HG02763 (cell line): ENCODE measurements at regions not wholly inside any gene's neighbourhood (a gene's known extent, or its start where the extent isn't known, plus 50 kb on each side); places are given as distances from the start of the nearest gene placed in this dataset.
"Not testable (repeated sequence)": the region's sequence is repeated elsewhere in the genome, so short reads cannot be mapped to it uniquely, and the experiment has no call there.

Source experiments
- ATAC-seq: cut with Tn5 transposase; IDR thresholded peaks from one replicate; pipeline ENCODE4 v1.9.1; 2021; ENCODE audit warnings: mild to moderate bottlenecking, moderate library complexity; ENCODE audit not compliant: unreplicated experiment

GRCh38 chr6:167748458-167749379 is 78.0 kb upstream of the AFDN start:
- no peak for ATAC-seq

- ATAC-seq = no peak
Measured at GRCh38 chr6:167750956-167751358, 75.8 kb upstream of the AFDN start.

DNA sequence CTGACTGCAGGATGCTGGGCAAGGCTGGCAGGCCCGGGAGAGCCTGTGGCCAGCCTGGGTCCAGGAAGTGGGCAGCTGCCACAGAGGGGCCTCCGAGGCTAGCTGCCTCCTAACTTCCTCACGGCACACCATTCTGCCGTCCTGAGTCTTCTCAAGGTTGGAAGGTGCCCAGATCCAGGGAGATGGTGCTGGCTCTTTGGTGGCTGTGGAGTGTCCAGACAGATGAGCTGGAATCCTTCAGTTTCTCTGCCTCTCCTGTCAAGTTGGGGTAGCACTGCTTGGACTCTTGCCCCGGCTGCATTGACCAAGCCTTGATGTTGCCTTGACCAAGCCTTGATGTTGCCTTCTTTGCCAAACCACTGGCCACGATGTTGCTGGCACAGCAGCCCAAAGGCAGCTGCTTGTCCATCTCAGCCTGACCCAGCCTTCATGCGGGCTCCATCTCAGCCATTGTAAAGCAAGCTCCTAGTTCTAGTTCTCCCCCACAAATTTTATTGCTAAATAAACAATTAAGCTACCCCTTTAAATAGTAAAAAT is 75.1 kb upstream of the AFDN start:
- no peak for ATAC-seq

DNA sequence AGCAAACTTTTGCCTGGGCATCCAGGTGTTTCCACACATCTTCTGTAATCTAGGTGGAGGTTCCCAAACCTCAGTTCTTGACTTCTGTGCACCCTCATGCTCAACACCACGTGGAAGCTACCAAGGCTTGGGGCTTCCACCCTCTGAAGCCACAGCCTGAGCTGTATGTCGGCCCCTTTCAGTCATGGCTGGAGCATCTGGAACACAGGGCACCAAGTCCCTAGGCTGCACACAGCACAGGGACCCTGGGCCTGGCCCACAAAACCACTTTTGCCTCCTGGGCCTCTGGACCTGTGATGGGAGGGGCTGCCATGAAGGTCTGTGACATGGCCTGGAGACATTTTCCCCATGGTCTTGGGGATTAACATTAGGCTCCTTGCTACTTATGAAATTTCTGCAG is 73.4 kb upstream of the AFDN start:
- ATAC-seq = not testable (repeated sequence)

- ATAC-seq = no peak
Measured at GRCh38 chr6:167754691-167755090, 72.0 kb upstream of the AFDN start.

DNA sequence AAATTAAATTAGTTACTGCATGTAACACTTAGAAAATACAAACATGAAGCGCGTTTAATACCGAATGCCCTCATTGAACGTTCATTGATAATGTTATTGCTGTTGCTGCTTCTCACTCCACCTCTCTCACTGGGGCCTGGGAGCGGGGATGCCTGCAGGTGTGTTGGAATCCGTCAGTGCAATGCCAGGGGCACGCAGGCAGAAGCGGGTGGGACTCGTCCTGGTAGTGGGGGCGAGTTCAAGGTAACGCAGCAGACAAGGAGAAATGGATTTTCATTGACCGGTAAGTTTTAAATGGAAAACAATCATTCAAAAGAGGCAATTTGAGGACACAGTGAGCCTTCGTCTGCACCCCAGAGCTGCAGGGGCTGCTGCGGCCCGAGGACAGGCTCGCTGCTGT is 71.2 kb upstream of the AFDN start:
- ATAC-seq = no peak

- no peak for ATAC-seq
Measured at GRCh38 chr6:167756597-167756996, 70.1 kb upstream of the AFDN start.

GRCh38 chr6:167757249-167757648 is 69.5 kb upstream of the AFDN start:
- no peak for ATAC-seq

DNA sequence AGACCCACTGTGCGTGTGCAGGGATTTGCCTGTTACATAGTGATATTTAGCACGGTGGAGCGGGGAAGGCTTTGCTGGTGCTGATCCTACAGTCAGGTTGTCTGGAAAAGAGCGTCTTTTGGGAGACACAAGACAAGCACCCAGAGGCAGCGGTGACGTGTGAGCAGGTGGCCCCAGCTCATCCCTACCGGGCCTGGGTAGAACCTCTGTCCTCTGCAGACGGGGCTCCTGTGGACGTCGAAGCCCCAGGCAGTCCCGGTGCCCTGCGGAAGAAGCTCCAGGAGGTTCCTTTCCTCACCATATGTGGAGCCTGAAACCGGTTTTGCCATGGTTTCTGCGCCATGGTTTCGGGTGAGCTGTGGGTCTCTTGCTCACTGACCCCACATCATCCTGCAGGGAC is 68.9 kb upstream of the AFDN start:
- no peak for ATAC-seq

GRCh38 chr6:167758309-167759023 is 68.2 kb upstream of the AFDN start:
- no peak for ATAC-seq

DNA sequence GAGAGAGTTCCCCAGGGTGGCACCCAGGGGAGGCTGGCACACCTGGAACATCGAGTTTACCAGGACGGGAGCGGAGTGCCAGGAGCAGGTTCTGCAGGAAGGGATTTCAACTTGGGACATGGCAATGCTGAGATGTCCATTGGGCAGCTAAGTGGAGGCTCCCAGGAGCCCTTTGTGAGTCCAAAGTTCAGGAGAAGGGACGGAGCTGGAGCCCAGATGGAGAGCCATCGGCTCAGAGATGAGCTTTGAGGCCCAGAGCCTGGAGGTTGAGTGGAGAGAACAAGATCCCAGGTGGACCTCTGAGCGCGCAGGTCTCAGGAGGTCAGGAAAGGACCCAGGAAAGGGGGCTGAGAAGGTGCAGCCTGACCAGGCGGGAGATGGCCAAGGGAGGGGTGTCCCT is 67.5 kb upstream of the AFDN start:
- no peak for ATAC-seq

GRCh38 chr6:167759912-167760311 is 66.8 kb upstream of the AFDN start:
- ATAC-seq = no peak

GRCh38 chr6:167760979-167761793 is 65.5 kb upstream of the AFDN start:
- ATAC-seq = no peak

DNA sequence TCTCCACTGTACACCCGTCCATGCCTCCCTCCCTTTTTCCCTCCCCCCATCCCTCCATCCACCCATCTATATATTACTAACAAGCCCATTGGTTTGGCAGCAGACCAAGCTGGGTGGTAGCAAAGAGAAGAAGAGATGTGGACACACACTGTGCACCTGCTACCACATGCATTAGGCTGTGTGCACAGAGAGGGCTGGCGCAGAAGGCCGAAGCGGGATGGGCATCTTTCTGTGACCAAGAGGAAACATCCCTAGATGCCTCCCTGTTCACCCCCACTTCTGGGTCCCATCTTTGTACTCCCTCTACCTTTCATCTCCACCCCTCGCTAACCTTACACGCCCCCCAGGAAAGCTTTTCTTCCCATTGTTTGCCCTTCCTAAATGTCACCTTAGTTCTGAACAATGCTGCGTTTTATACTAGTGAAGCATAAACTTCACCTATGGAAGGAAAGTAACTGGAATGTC is 64.9 kb upstream of the AFDN start:
- ATAC-seq = no peak

GRCh38 chr6:167762259-167762962 is 64.3 kb upstream of the AFDN start:
- ATAC-seq = no peak

DNA sequence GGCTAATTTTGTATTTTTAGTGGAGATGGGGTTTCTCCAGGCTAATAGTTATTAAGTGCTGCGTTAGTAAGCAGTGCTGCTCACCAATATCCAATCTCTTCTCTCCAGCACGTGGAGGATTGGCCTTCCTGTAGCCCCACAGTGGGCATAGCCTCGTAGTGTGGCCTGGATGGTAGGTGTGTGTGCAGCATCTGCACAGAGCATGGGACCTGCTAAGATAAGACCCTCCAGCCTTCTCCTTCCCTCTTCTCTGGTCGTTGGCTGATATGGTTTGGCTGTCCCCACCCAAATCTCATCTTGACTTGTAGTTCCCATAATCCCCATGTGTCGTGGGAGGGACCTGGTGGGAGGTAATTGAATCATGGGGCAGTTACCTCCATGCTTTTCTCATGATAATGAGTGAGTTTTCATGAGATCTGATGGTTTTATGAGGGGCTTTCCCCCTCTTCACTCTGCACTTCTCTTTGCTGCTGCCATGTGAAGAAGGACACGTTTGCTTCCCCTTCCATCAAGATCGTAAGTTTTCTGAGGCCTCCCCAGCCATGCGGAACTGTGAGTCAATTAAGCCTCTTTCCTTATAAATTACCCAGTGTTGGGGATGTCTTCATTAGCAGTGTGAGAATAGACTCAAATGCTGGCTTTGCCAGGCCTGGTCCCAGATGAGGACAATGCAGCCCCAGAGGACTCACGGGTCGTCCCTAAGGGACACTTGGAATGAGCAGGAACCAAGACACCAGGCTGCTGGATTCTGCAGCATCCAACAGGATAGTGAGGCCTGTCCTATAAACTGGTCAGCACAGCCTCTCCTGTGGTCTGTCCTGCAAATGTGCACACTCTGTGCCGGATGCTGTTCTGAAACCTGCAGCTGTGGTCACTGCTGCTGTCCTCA is 63.4 kb upstream of the AFDN start:
- ATAC-seq = no peak

DNA sequence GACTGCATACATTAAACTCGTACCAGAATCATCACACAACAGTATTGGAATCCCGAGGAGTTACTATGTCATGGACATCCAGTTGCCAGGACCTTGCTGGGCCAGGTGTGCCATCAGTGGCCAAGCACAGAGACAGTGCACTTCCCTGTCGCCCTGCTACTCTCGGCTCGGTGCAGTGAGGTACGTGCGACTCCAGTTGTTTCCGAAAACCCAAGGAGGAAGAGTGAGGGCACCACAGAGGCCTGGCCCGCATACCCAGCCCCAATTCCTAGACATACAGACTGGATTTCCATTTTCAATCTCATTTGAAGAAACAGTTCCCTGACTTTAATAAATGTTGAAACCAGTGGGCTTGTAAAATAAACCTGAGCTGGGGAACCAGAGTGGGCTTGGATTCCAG is 62.5 kb upstream of the AFDN start:
- ATAC-seq = no peak

- ATAC-seq = no peak
Measured at GRCh38 chr6:167764713-167765479, 61.8 kb upstream of the AFDN start.
